GM23248 (cell line): ENCODE measurements at regions not wholly inside any gene's neighbourhood (a gene's known extent, or its start where the extent isn't known, plus 50 kb on each side); places are given as distances from the start of the nearest gene placed in this dataset.

Experiments
- DNase-seq: peaks from one replicate; pipeline ENCODE4 v3.0.0-alpha.2; 2015
- H2AFZ ChIP-seq: fragments of 200-600 bp; sonication (generic); 2 replicates; pipeline ENCODE4 v1.6.1; 2016; ENCODE audit warnings: antibody characterized with exemption
- H3F3A ChIP-seq: fragments of 200-600 bp; sonication (generic); 2 replicates; pipeline ENCODE4 v1.6.1; 2016; ENCODE audit warnings: mild to moderate bottlenecking, antibody characterized with exemption, mixed run types; ENCODE audit not compliant: insufficient read depth
- H3K27ac ChIP-seq: fragments of 200-600 bp; sonication (generic); 2 replicates; pipeline ENCODE4 v1.5.1; 2016; ENCODE audit warnings: mild to moderate bottlenecking
- H3K27me3 ChIP-seq: fragments of 200-600 bp; sonication (generic); replicated peaks from 2 replicates; pipeline ENCODE4 v1.6.1; 2016; ENCODE audit warnings: mild to moderate bottlenecking; ENCODE audit not compliant: insufficient read depth
- H3K36me3 ChIP-seq: fragments of 200-600 bp; sonication (generic); 2 replicates; pipeline ENCODE4 v1.6.1; 2016; ENCODE audit warnings: low read depth, mild to moderate bottlenecking
- H3K4me1 ChIP-seq: fragments of 200-600 bp; sonication (generic); 2 replicates; pipeline ENCODE4 v1.6.1; 2016; ENCODE audit warnings: mild to moderate bottlenecking; ENCODE audit not compliant: insufficient read depth
- H3K4me2 ChIP-seq: fragments of 200-600 bp; sonication (generic); one replicate; pipeline ENCODE4 v1.6.1; 2016; ENCODE audit warnings: mild to moderate bottlenecking; ENCODE audit not compliant: unreplicated experiment
- H3K4me3 ChIP-seq: fragments of 200-600 bp; sonication (generic); 2 replicates; pipeline ENCODE4 v1.5.1; 2016; ENCODE audit warnings: mild to moderate bottlenecking
- H3K79me2 ChIP-seq: fragments of 200-600 bp; sonication (generic); 2 replicates; pipeline ENCODE4 v1.6.1; 2016; ENCODE audit warnings: mild to moderate bottlenecking; ENCODE audit not compliant: insufficient read depth
- H3K9ac ChIP-seq: fragments of 200-600 bp; sonication (generic); 2 replicates; pipeline ENCODE4 v1.6.1; 2016; ENCODE audit warnings: mild to moderate bottlenecking
- H3K9me2 ChIP-seq: fragments of 200-600 bp; sonication (generic); 2 replicates; pipeline ENCODE4 v1.6.1; 2016; ENCODE audit warnings: mixed run types, mild to moderate bottlenecking, moderate library complexity; ENCODE audit not compliant: insufficient read depth
- H3K9me3 ChIP-seq: fragments of 200-600 bp; sonication (generic); one replicate; pipeline ENCODE4 v1.6.1; 2017; ENCODE audit warnings: low read depth
- H4K20me1 ChIP-seq: fragments of 200-600 bp; sonication (generic); 2 replicates; pipeline ENCODE4 v1.6.0; 2016; ENCODE audit not compliant: insufficient read depth
- EZH2 ChIP-seq: fragments of 200-600 bp; sonication (generic); IDR thresholded peaks from 2 replicates; pipeline ENCODE4 v1.6.1; 2018; ENCODE audit warnings: antibody characterized with exemption, mild to moderate bottlenecking; ENCODE audit not compliant: insufficient read depth, poor library complexity, severe bottlenecking
- EZH2phosphoT487 ChIP-seq: fragments of 200-600 bp; sonication (generic); IDR thresholded peaks from 2 replicates; pipeline ENCODE4 v1.6.1; 2018; ENCODE audit warnings: antibody characterized with exemption, moderate library complexity, mild to moderate bottlenecking, low read depth; ENCODE audit not compliant: insufficient read depth
- WGBS, 2 experiments: methylation state at CpG; one replicate each; pipeline ENCODE4 v1.1.6; 2015 to 2017; ENCODE audit warnings: low lambda C conversion rate in 2 of 2, low coverage in 1 of 2; ENCODE audit errors: missing lambda C conversion rate in 2 of 2; 5-methylcytosine and 5-hydroxymethylcytosine counted together
- in situ Hi-C: fragments of 300-500 bp; cut with MboI; formaldehyde crosslinking; loops from 2 replicates; pipeline ENCODE4 v1.15.0; 2020

DNA sequence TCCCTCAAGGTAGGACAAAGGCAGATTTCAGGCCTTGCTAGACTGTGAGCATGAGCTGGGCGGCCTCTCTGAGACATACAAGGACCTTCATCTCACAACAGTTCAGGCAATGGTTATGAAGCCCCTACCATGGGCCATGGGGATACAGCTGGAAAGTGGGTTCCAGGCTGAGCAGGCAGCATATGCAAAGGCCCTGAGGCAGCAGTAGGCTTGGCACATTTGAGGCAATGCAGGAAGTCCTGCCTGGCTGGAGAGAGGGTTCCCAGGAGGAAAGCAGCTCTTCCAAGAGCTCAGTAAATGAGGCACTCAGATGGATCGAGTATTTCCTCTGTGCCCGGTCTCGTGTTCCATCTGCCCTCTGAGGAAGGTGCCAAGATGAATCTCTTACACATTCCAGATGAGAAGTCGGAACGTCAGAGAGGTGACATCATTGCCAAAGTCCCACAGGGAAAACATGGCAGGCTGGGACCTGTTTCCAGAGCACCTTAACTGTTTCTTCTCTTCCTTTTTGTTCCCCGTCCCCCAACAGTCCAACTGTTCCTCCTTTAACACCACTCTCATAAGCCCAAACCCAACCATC, 388.6 kb downstream of the MN1 start:
- no peak overlapping the region for H3K27ac ChIP-seq
- no peaks in the 10 kb centered on the region for H3K27me3 ChIP-seq
- TF ChIP-seq EZH2: no peak
- no peak for TF ChIP-seq EZH2phosphoT487
- no peak overlapping the region for H3K9ac ChIP-seq
- no peak overlapping the region for H2AFZ ChIP-seq
- H3K36me3 ChIP-seq: no peaks in the 10 kb centered on the region
- no peaks in the 10 kb centered on the region for H3K9me3 ChIP-seq
- H3F3A ChIP-seq: no peaks in the 10 kb centered on the region
- in situ Hi-C loops: no loop called here
- H3K4me2 ChIP-seq: no peak overlapping the region
- no peaks in the 10 kb centered on the region for H3K79me2 ChIP-seq
- 70 to 78% methylated on average over 7 of the region's 7 CpGs for WGBS, 2 experiments
- no peaks in the 10 kb centered on the region for H3K9me2 ChIP-seq
- no peak overlapping the region for H3K4me3 ChIP-seq
- DNase-seq: peak; percentile 26
- no peaks in the 10 kb centered on the region for H3K4me1 ChIP-seq
- no peaks in the 10 kb centered on the region for H4K20me1 ChIP-seq

- no peak for DNase-seq
- H2AFZ ChIP-seq: no peak overlapping the region
- H3K9me3 ChIP-seq: no peaks in the 10 kb centered on the region
- no peak overlapping the region for H3K4me3 ChIP-seq
- H3F3A ChIP-seq: no peaks in the 10 kb centered on the region
- 87 to 89% methylated on average over 3 of the region's 3 CpGs for WGBS, 2 experiments
- H3K36me3 ChIP-seq: no peaks in the 10 kb centered on the region
- H4K20me1 ChIP-seq: no peaks in the 10 kb centered on the region
- no peak for TF ChIP-seq EZH2phosphoT487
- TF ChIP-seq EZH2: no peak
- H3K9me2 ChIP-seq: no peaks in the 10 kb centered on the region
- no peaks in the 10 kb centered on the region for H3K27me3 ChIP-seq
- H3K4me2 ChIP-seq: no peak overlapping the region
- no peak overlapping the region for H3K9ac ChIP-seq
- no peaks in the 10 kb centered on the region for H3K79me2 ChIP-seq
- H3K27ac ChIP-seq: no peak overlapping the region
- in situ Hi-C loops: no loop called here
- no peaks in the 10 kb centered on the region for H3K4me1 ChIP-seq
These were observed 387.9 kb downstream of the MN1 start for GRCh38 chr22:27413702-27414101.

DNA sequence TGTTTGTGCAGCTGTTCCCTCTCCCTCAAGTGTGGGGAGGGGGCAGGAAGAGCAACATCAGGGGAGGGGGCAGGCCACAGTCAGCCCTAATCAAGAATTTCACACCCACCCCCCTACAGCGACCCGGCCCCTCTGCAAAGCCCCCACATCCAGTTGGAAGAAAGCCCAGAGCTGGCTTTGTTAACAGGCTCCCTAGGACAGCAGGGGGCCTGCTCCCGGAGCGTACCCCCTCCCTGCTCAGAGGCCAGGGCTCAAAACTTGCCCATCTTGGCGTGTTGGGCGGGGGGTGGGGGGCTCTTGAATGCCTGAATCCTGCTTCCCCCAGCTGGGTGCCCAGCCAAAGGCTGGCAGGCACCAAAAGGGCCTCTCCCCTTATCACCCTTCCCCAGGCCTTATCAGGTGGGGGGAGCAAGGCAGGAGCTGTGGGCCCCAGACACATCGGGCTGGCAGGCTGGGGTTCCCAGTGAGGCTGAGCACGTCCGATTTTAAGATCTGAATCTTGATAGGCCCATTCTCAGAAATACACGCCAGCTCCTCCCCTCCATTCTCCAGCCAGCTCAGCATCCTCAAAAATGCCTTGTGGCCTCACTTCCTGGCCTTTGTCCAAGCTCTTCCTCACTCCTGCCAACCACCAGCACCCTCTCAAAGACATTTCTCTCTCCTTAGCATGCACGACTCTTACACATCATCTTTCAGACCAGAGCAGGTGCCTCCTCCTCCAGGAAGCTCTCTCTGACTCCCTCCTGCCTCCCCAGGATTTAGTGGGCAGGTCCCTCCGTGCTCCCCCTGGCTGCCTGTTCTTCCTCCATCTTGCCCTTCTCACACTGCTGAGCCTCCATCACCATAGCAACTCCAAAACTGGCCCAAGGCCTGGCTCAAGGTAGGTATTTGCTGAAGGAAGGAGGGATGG, 384.8 kb downstream of the MN1 start:
- Histone ChIP-seq H3K79me2 (no peaks in the 10 kb centered on the region), H3K9me2 (no peaks in the 10 kb centered on the region), H3F3A (0 out of 2 replicates have a peak, but pooled peaks cover 3% of the 10 kb centered on the region), H3K36me3 (no peaks in the 10 kb centered on the region), H3K27ac (no peak overlapping the region), H3K9ac (0 out of 2 replicates have a peak overlapping the region, but pooled peaks have one; percentile 31), H3K9me3 (no peaks in the 10 kb centered on the region), H3K27me3 (no peaks in the 10 kb centered on the region), H3K4me3 (no peak overlapping the region), H3K4me2 (no peak overlapping the region), H2AFZ (peak overlapping the region; percentile 48), H4K20me1 (no peaks in the 10 kb centered on the region), H3K4me1 (peaks cover 15% of the 10 kb centered on the region)
- in situ Hi-C loops: no loop called here
- peak; percentile 90 for DNase-seq
- 26 to 32% methylated on average over 9 to 12 of the region's 12 CpGs for WGBS, 2 experiments
- TF ChIP-seq EZH2: no peak

GRCh38 chr22:27417421-27417814, 384.1 kb downstream of the MN1 start:
- in situ Hi-C loops: no loop called here
- no peaks in the 10 kb centered on the region for H3K36me3 ChIP-seq
- no peaks in the 10 kb centered on the region for H3K79me2 ChIP-seq
- H3K4me3 ChIP-seq: no peak overlapping the region
- 80 to 82% methylated on average over 5 of the region's 5 CpGs for WGBS, 2 experiments
- no peaks in the 10 kb centered on the region for H3K9me3 ChIP-seq
- no peaks in the 10 kb centered on the region for H4K20me1 ChIP-seq
- peaks cover 15% of the 10 kb centered on the region for H3K4me1 ChIP-seq
- H2AFZ ChIP-seq: no peak overlapping the region
- no peak overlapping the region for H3K9ac ChIP-seq
- TF ChIP-seq EZH2phosphoT487 (no peak), EZH2 (no peak)
- no peak overlapping the region for H3K27ac ChIP-seq
- no peaks in the 10 kb centered on the region for H3K9me2 ChIP-seq
- 0 out of 2 replicates have a peak, but pooled peaks cover 3% of the 10 kb centered on the region for H3F3A ChIP-seq
- no peaks in the 10 kb centered on the region for H3K27me3 ChIP-seq
- H3K4me2 ChIP-seq: no peak overlapping the region
- no peak for DNase-seq
